Activated T-cell treated with anti-CD3 and anti-CD28 coated beads, Interleukin-2, amount 50 U/mL, for 1 hour (primary cell): ENCODE measurements at regions not wholly inside any gene's neighbourhood (a gene's known extent, or its start where the extent isn't known, plus 50 kb on each side); places are given as distances from the start of the nearest gene placed in this dataset.

Experiments used
- DNase-seq: peaks from one replicate; pipeline ENCODE4 v3.0.0-alpha.2; 2020

GRCh38 chr20:43799150-43799711 is 72.4 kb upstream of the GTSF1L start:
- no peak for DNase-seq

GRCh38 chr20:43798291-43799149 is 71.7 kb upstream of the GTSF1L start:
- no peak for DNase-seq

DNA sequence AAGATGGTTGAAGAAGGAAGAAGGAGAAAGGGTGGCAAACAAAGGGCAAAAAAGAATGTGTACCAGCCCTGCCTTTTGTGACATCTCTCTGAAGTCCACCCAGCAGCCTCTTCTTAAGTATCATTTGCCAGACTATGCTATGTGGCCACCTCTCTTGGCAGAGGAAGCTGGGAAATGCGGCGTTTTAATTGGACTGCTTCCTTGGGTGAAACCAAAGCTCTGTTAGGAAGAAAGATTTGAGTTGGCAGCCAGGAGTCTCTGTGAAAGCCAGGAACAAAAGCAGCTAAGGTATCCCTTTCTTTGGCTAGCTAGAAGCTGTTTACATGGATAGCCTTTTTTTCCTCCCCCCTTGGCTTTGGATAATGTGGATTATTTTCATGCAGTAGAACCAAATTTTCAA is 67.5 kb upstream of the GTSF1L start:
- no peak for DNase-seq

DNA sequence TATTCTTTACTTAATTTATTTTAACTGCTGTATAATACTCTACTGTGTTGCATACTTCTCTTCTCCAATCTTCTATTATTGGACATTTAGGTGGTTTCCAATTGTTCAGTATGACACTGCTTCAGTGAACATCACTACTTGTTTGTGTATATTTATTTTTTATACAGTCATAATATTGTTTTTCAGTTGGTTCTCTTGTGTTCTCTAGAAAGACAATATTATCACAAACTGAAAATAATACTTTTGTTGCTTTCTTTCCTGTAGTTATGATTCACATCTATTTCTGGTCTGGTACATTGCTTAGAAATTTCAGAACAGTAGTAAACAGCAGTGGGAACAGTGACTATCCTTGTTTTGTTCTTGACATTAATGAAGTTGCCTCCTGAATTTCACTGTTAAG is 62.8 kb upstream of the GTSF1L start:
- DNase-seq: no peak

GRCh38 chr20:43787937-43788336 is 61.1 kb upstream of the GTSF1L start:
- DNase-seq: no peak

- no peak for DNase-seq
These were observed 60.1 kb upstream of the GTSF1L start for GRCh38 chr20:43786885-43787284.

DNA sequence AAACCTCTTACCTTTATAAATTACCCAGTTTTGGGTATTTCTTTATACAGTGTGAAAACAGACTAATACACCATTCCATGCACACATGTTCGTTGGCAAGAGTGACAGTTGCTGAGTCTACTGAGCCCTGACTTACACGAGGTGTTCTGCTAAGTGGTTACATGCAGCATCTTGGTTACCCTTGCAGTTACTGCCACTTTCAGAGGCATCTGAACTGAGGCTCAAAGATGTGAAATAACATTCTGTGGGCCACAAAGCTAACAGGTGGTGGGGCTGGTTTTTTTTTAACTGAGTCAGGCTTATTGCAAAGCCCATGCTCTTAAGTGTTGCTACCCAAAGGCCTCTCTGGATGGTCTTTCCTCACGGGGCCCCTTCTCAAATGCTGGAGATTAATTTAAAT is 54.4 kb upstream of the GTSF1L start:
- DNase-seq: no peak

GRCh38 chr20:43778375-43778774 is 51.6 kb upstream of the GTSF1L start:
- DNase-seq: no peak

DNA sequence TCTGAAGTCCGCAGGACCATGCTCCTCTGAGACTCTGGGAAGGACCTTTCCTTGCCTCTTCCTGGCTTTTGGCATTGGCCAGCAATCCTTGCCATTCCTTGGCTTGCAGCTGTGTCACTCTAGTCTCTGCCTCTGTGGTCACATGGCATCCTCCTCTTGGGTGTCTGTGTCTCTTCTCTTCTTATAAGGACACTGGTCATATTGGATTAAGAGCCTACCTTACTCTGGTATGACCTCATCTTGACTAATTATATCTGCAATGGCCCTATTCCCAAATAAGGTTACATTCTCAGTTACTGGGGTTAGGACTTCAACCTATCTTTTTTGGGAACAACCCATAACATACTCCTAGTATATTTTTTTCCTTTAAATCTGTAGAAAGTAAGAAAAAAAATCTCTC is 49.9 kb upstream of the GTSF1L start:
- no peak for DNase-seq
